ENCODE measurements at regions not wholly inside any gene's neighbourhood (a gene's known extent, or its start where the extent isn't known, plus 50 kb on each side); places are given as distances from the start of the nearest gene placed in this dataset.

- no peak for DNase-seq
These were observed 70.6 kb upstream of the KLF7 start for GRCh38 chr2:207236156-207236935.

GRCh38 chr2:207238831-207239701 is 73.3 kb upstream of the KLF7 start:
- DNase-seq: no peak

- DNase-seq: no peak
These were observed 74.2 kb upstream of the KLF7 start for GRCh38 chr2:207239754-207240494.

GRCh38 chr2:207240649-207241048 is 74.9 kb upstream of the KLF7 start:
- DNase-seq: no peak

GRCh38 chr2:207241198-207241597 is 75.5 kb upstream of the KLF7 start:
- no peak for DNase-seq

- DNase-seq: no peak
These were observed 77.9 kb upstream of the KLF7 start for GRCh38 chr2:207243601-207244000.

GRCh38 chr2:207244971-207245925 is 79.5 kb upstream of the KLF7 start:
- DNase-seq: no peak

GRCh38 chr2:207248702-207249377 is 83.1 kb upstream of the KLF7 start:
- DNase-seq: no peak

GRCh38 chr2:207251022-207251421 is 85.3 kb upstream of the KLF7 start:
- DNase-seq: no peak

- DNase-seq: no peak
These were observed 85.9 kb upstream of the KLF7 start for GRCh38 chr2:207251573-207252192.

- DNase-seq: no peak
These were observed 86.7 kb upstream of the KLF7 start for GRCh38 chr2:207252416-207252815.

GRCh38 chr2:207252979-207253645 is 87.4 kb upstream of the KLF7 start:
- DNase-seq: peak in 1 of 2 donors; percentile 45

- no peak for DNase-seq
These were observed 88.1 kb upstream of the KLF7 start for GRCh38 chr2:207253666-207254345.

- DNase-seq: no peak
These were observed 89.1 kb upstream of the KLF7 start for GRCh38 chr2:207254591-207255464.

GRCh38 chr2:207255565-207256470 is 90.1 kb upstream of the KLF7 start:
- DNase-seq: no peak

GRCh38 chr2:207256476-207257207 is 90.9 kb upstream of the KLF7 start:
- DNase-seq: peak in 1 of 2 donors; percentile 31
